T47D (cell line): ENCODE measurements at regions not wholly inside any gene's neighbourhood (a gene's known extent, or its start where the extent isn't known, plus 50 kb on each side); places are given as distances from the start of the nearest gene placed in this dataset.
A peak's percentile ranks its signal among the peaks of the same experiment; 100 is the strongest.
"Not testable (repeated sequence)": the region's sequence is repeated elsewhere in the genome, so short reads cannot be mapped to it uniquely, and the experiment has no call there.

Source experiments
- DNase-seq, 2 experiments: peaks; one replicate each; pipeline versions ENCODE4 v3.0.0 to v3.0.0-alpha.2; 2011 to 2012; ENCODE audit warnings: low read depth in 1 of 2, low spot score in 1 of 2
- JUND ChIP-seq: IDR thresholded peaks from 2 replicates; pipeline ENCODE4 v1.6.1; 2012; ENCODE audit warnings: low read depth
- in situ Hi-C: cut with HindIII; loops from 2 replicates; pipeline ENCODE4 v1.10.0; 2016; ENCODE audit warnings: low sequenced_read_pairs, low pct_unique_long_range_greater_than_20kb

- no peak for TF ChIP-seq JUND
- no peak for DNase-seq
- in situ Hi-C loops = no loop called here
Measured at GRCh38 chr4:167826281-167826680, 266.1 kb upstream of the ANXA10 start.

DNA sequence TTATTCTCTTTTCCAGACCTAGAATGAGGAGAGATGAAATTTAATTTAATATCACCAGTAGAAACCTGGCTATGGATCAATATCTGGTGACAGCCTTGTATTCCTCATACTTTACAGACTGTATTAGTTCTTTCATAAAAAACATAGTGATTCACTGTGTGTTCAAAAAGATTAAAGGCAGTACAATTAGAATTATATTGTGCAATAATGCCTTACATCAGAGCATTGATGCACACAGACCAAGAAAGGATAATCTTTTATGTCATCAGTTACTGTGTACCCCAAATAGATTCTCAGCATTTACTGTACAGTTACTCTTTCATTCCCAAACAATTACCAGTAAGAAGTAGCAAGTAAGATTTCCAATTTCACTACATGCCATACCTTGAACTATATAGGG is 260.5 kb upstream of the ANXA10 start:
- TF ChIP-seq JUND = no peak
- in situ Hi-C loops = no loop called here
- DNase-seq = no peak

GRCh38 chr4:167838686-167839085 is 253.7 kb upstream of the ANXA10 start:
- in situ Hi-C loops = no loop called here
- no peak for TF ChIP-seq JUND
- DNase-seq = no peak

DNA sequence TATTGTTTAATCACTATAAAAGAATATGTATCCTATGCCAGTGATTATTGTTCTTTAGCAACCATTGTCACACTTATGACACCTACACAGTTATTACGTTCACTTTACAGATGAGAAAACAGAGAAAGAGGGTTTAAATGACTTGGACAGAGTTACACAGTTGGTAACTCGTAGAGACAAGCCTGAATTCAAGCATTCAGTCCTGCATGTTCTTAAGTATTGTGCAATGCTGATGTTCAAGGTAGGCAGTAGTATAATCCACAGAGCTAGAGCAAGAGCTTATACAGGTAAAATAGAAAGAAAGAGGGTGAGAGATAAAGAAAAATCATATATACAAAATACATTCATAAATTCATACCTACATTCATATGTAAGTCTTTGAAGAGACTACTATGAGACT is 249.8 kb upstream of the ANXA10 start:
- TF ChIP-seq JUND = no peak
- no peak for DNase-seq
- in situ Hi-C loops = no loop called here

GRCh38 chr4:167854881-167855280 is 237.5 kb upstream of the ANXA10 start:
- no peak for DNase-seq
- TF ChIP-seq JUND = no peak
- in situ Hi-C loops = no loop called here

DNA sequence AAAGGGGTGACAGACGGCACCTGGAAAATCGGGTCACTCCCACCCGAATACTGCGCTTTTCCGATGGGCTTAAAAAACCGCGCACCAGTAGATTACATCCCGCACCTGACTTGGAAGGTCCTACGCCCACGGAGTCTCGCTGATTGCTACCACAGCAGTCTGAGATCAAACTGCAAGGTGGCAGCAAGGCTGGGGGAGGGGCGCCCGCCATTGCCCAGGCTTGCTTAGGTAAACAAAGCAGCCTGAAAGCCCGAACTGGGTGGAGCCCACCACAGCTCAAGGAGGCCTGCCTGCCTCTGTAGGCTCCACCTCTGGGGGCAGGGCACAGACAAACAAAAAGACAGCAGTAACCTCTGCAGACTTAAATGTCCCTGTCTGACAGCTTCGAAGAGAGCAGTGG is 234.2 kb upstream of the ANXA10 start:
- DNase-seq, in situ Hi-C loops: not testable (repeated sequence)

GRCh38 chr4:167867191-167867590 is 225.1 kb upstream of the ANXA10 start:
- TF ChIP-seq JUND = no peak
- in situ Hi-C loops = no loop called here
- no peak for DNase-seq

GRCh38 chr4:167868163-167868562 is 224.2 kb upstream of the ANXA10 start:
- in situ Hi-C loops = no loop called here
- TF ChIP-seq JUND = no peak
- DNase-seq = no peak

GRCh38 chr4:167873496-167873895 is 218.8 kb upstream of the ANXA10 start:
- no peak for TF ChIP-seq JUND
- no peak for DNase-seq
- in situ Hi-C loops = no loop called here

- in situ Hi-C loops, DNase-seq: not testable (repeated sequence)
Measured at GRCh38 chr4:167876091-167876490, 216.2 kb upstream of the ANXA10 start.

DNA sequence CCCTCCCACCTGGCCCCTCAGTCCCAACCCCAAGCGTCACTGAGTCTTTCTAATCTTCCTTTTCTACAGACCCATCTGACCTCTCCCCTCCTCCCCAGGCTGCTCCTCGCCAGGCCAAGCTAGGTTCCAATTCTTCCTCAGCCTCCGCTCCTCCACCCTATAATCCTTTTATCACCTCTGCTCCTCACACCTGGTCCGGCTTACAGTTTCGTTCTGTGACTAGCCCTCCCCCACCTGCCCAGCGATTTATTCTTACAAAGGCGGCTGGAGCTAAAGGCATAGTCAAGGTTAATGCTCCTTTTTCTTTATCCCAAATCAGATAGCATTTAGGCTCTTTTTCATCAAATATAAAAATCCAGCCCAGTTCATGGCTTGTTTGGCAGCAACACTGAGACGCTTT is 214.5 kb upstream of the ANXA10 start:
- DNase-seq, in situ Hi-C loops: not testable (repeated sequence)

- peak in 1 of 2 experiments; percentile 7 for DNase-seq
- in situ Hi-C loops = no loop called here
- no peak for TF ChIP-seq JUND
Measured at GRCh38 chr4:167883266-167883665, 209.1 kb upstream of the ANXA10 start.

GRCh38 chr4:167885071-167885470 is 207.3 kb upstream of the ANXA10 start:
- TF ChIP-seq JUND = no peak
- in situ Hi-C loops = no loop called here
- no peak for DNase-seq

DNA sequence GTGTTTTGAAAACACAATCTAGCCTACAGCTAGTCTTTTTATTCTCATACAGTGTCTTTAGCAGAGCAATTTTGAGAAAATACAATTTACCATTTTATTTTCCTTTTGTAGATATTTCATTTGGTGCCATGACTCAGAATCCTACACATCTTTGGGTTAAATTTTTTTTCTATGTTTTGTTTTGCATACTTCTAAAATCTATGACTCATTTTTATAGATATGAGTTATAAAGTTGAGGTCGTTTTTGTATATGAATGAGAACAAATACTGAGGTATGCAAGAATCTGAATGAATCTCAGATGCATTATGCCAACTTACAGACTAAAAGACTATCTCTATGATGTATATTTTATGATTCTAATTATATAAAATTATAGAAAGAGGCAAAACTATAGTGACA is 206.5 kb upstream of the ANXA10 start:
- in situ Hi-C loops = no loop called here
- no peak for DNase-seq
- no peak for TF ChIP-seq JUND

DNA sequence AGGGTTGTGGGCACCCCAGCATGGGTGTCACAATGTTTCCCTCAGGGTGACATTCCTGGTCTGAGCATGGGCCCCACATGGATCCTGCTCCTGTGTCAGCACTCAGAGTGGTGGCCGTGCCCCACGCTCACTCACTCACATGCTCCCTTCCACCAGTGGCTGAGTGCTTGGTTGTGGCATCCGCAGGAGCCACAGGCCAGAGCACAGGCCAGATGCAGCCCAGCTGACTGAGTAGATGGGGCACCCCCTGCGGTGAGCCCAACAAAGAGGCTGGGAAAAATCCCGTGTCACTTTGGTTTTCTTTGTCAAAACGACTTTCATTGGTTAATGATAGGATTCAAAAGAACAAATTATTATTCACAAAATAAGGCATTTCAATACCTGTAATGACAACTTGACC is 204.6 kb upstream of the ANXA10 start:
- TF ChIP-seq JUND = no peak
- in situ Hi-C loops = no loop called here

More for the DNA sequence above, 204.6 kb upstream of the ANXA10 start:
- DNase-seq = no peak
